HG02870 (cell line): ENCODE measurements at regions not wholly inside any gene's neighbourhood (a gene's known extent, or its start where the extent isn't known, plus 50 kb on each side); places are given as distances from the start of the nearest gene placed in this dataset.
"Not testable (repeated sequence)": the region's sequence is repeated elsewhere in the genome, so short reads cannot be mapped to it uniquely, and the experiment has no call there.

Experiments
- ATAC-seq: cut with Tn5 transposase; IDR thresholded peaks from one replicate; pipeline ENCODE4 v1.9.1; 2021; ENCODE audit warnings: mild to moderate bottlenecking, moderate library complexity; ENCODE audit not compliant: unreplicated experiment

GRCh38 chr14:89572596-89573398, 155.8 kb upstream of the FOXN3 start:
- ATAC-seq = no peak

GRCh38 chr14:89571491-89571890, 154.5 kb upstream of the FOXN3 start:
- no peak for ATAC-seq

GRCh38 chr14:89566644-89567415, 149.8 kb upstream of the FOXN3 start:
- ATAC-seq = no peak

- no peak for ATAC-seq
These were observed 149.1 kb upstream of the FOXN3 start for GRCh38 chr14:89566180-89566579.

GRCh38 chr14:89565607-89566006, 148.6 kb upstream of the FOXN3 start:
- ATAC-seq = no peak

GRCh38 chr14:89564989-89565388, 148.0 kb upstream of the FOXN3 start:
- ATAC-seq = no peak

GRCh38 chr14:89564286-89564957, 147.4 kb upstream of the FOXN3 start:
- no peak for ATAC-seq

GRCh38 chr14:89563471-89563870, 146.4 kb upstream of the FOXN3 start:
- no peak for ATAC-seq

GRCh38 chr14:89551955-89552354, 134.9 kb upstream of the FOXN3 start:
- ATAC-seq = no peak

- no peak for ATAC-seq
These were observed 134.4 kb upstream of the FOXN3 start for GRCh38 chr14:89551432-89551831.

GRCh38 chr14:89550821-89551220, 133.8 kb upstream of the FOXN3 start:
- no peak for ATAC-seq

GRCh38 chr14:89549381-89550125, 132.5 kb upstream of the FOXN3 start:
- ATAC-seq = no peak

- ATAC-seq = not testable (repeated sequence)
These were observed 130.0 kb upstream of the FOXN3 start for GRCh38 chr14:89547047-89547446.

- ATAC-seq = no peak
These were observed 127.7 kb upstream of the FOXN3 start for GRCh38 chr14:89544636-89545301.

GRCh38 chr14:89543425-89543790, 126.4 kb upstream of the FOXN3 start:
- no peak for ATAC-seq

- no peak for ATAC-seq
These were observed 125.9 kb upstream of the FOXN3 start for GRCh38 chr14:89542786-89543424.

GRCh38 chr14:89540830-89541470, 123.9 kb upstream of the FOXN3 start:
- ATAC-seq = no peak

GRCh38 chr14:89540009-89540829, 123.2 kb upstream of the FOXN3 start:
- ATAC-seq = no peak

- no peak for ATAC-seq
These were observed 120.9 kb upstream of the FOXN3 start for GRCh38 chr14:89537911-89538310.
